BJ (cell line): ENCODE measurements at regions not wholly inside any gene's neighbourhood (a gene's known extent, or its start where the extent isn't known, plus 50 kb on each side); places are given as distances from the start of the nearest gene placed in this dataset.

Experiments used
- CTCF ChIA-PET: fragments of 350-600 bp; formaldehyde crosslinking; extraction: SDS; loops from one replicate; lab custom pipeline; 2021; ENCODE audit warnings: antibody characterized with exemption, inconsistent platforms; lab: Yijun Ruan, JAX
- POLR2A ChIA-PET: fragments of 300-600 bp; sonication (Branson Sonifier 250); formaldehyde crosslinking; extraction: SDS; loops from one replicate; lab custom pipeline; 2021; ENCODE audit warnings: antibody characterized with exemption; lab: Charles Lee
- DNase-seq: peaks from one replicate; pipeline ENCODE4 v3.0.0-alpha.2; 2011; ENCODE audit warnings: low read depth
- H3K27me3 ChIP-seq: 2 replicates; pipeline ENCODE4 v1.6.0; 2011; ENCODE audit warnings: low read length; ENCODE audit not compliant: control insufficient read depth, insufficient read depth
- H3K36me3 ChIP-seq: 2 replicates; pipeline ENCODE4 v1.5.1; 2011; ENCODE audit warnings: low read length; ENCODE audit not compliant: control insufficient read depth, insufficient read depth
- H3K4me3 ChIP-seq: 2 replicates; pipeline ENCODE4 v1.5.1; 2011; ENCODE audit warnings: low read depth, mild to moderate bottlenecking, control low read depth, low read length
- TF ChIP-seq, protein P1 (sequence below): IDR thresholded peaks from 2 replicates; pipeline ENCODE4 v1.5.1; 2011; ENCODE audit warnings: low read depth, mild to moderate bottlenecking, control low read depth, inconsistent platforms, low read length, moderate library complexity; ENCODE audit not compliant: insufficient read depth

DNA sequence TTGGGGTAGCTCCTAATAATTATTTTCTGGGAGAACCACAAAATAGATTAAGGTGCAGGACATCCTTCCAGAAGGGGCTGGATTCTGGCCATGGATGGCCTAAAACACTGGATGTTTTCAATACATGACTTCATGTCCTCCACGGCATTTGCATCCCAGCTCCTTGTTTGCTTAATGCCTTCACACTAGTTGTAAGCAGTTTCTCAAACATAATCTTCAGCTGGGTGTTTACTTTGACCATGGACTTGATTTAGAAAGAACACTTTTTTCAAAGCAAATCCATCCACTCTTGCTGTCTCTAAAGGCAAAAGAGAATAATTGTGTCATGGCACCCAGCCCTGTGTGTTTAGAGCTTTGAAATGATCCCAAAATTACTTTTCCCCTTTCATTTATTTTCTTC, 82.5 kb upstream of the GSX1 start:
- H3K36me3 ChIP-seq = no peaks in the 10 kb centered on the region
- H3K27me3 ChIP-seq = 0 out of 2 replicates have a peak, but pooled peaks cover 2% of the 10 kb centered on the region
- TF ChIP-seq, protein P1, sequence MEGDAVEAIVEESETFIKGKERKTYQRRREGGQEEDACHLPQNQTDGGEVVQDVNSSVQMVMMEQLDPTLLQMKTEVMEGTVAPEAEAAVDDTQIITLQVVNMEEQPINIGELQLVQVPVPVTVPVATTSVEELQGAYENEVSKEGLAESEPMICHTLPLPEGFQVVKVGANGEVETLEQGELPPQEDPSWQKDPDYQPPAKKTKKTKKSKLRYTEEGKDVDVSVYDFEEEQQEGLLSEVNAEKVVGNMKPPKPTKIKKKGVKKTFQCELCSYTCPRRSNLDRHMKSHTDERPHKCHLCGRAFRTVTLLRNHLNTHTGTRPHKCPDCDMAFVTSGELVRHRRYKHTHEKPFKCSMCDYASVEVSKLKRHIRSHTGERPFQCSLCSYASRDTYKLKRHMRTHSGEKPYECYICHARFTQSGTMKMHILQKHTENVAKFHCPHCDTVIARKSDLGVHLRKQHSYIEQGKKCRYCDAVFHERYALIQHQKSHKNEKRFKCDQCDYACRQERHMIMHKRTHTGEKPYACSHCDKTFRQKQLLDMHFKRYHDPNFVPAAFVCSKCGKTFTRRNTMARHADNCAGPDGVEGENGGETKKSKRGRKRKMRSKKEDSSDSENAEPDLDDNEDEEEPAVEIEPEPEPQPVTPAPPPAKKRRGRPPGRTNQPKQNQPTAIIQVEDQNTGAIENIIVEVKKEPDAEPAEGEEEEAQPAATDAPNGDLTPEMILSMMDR = no peak
- H3K4me3 ChIP-seq = no peak overlapping the region
- DNase-seq = no peak
- ChIA-PET POLR2A (no interaction called here), CTCF (interaction anchor here (0.5 to 1.7 kb wide), 5 partner anchors 41 to 184 kb away, joined by 3 to 4 read pairs (median 3); no protein-coding TSS in a partner anchor)

DNA sequence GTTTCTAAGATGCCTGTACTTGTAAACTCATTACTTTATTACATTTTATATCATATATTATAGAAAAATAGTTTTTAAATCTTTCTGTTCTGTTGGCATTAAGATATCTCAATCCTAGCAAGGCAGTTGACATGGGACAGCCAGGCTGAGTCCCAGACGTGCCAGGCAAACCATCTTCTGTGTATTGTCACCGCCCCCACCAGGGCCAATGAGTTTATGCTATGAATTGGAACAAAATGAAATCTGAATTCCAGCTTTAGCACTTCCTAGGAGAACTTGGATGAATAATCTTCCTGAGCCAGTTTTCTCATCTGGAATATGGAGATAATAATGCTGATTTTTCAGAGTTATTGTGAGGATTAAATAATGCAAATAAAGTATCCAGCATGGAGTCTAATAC, 79.9 kb upstream of the GSX1 start:
- ChIA-PET CTCF (interaction anchor here (0.8 to 1.9 kb wide), 2 partner anchors 10 to 179 kb away, joined by 3 to 7 read pairs; no protein-coding TSS in a partner anchor), POLR2A (no interaction called here)
- DNase-seq = no peak
- Histone ChIP-seq H3K4me3 (no peak overlapping the region), H3K27me3 (0 out of 2 replicates have a peak, but pooled peaks cover 2% of the 10 kb centered on the region), H3K36me3 (no peaks in the 10 kb centered on the region)
- TF ChIP-seq, protein P1 = 0 out of 2 replicates have a peak, but pooled peaks have one; percentile 15

DNA sequence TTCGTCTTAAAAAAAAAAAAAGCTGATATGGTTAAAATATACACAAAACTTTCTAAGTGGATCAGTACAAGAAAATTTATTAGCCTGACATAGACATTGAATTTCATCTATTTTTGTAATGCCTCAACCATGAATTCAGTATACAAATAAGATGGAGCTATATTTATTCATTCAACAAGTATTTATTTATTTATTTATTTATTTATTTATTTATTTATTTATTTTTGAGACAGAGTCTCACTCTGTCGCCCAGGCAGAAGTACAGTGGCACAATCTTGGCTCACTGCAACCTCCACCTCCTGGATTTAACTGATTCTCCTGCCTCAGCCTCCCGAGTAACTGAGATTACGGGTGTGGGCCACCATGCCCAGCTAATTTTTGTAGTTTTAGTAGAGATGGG, 78.5 kb upstream of the GSX1 start:
- TF ChIP-seq, protein P1 = no peak
- no peak for DNase-seq
- POLR2A ChIA-PET = no interaction called here
- CTCF ChIA-PET = interaction anchor here (0.7 to 1.9 kb wide), 5 partner anchors 15 to 181 kb away, joined by 3 to 7 read pairs (median 3); no protein-coding TSS in a partner anchor
- no peaks in the 10 kb centered on the region for H3K36me3 ChIP-seq
- H3K27me3 ChIP-seq = no peaks in the 10 kb centered on the region
- no peak overlapping the region for H3K4me3 ChIP-seq

DNA sequence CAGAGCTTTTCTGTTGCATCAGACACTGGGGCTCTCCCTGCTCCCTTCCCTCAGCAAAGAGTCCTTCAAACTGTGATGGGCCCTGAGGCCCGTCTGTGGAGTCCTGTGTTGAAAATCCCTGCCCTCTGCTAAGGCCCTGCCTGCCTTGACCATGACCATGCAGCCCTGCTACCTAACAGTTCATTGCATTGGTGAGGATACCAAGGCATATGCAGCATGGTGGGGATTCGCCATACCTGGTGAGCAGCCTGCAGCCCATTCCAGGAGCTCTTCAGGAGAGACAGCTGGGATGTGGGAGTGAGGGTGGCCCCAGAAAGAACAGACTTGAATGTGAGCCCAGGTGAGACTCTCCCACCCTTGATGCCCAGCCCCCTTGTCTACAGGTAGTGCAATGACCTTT, 70.6 kb upstream of the GSX1 start:
- H3K4me3 ChIP-seq = no peak overlapping the region
- DNase-seq = no peak
- peaks cover 3% of the 10 kb centered on the region for H3K27me3 ChIP-seq
- H3K36me3 ChIP-seq = no peaks in the 10 kb centered on the region
- CTCF ChIA-PET = interaction anchor here (0.7 kb wide), 1 partner anchor 9 kb away, joined by 3 read pairs; no protein-coding TSS in a partner anchor
- POLR2A ChIA-PET = no interaction called here
- TF ChIP-seq, protein P1 = no peak

DNA sequence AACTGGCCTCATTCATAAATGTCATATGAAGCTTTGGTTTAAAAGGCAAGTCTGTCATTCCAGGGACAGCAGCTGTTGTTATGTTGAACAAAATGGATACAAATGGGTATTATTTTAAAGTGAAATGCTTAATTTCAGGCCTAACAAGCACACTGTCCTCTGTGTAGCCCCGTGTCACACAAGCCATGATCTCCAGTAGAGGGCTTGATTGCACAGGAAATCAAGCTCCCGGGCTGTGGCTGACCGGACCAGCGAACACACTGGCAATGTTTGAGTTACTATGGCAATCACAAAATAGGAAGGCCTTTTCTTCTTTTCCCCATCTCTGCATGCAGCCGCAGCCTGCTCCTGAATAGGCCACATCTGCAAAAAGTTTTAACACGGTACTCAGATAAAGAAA, 64.0 kb upstream of the GSX1 start:
- Histone ChIP-seq H3K4me3 (no peak overlapping the region), H3K27me3 (no peaks in the 10 kb centered on the region; the same call in 1 of the 2 replicates), H3K36me3 (no peaks in the 10 kb centered on the region)
- TF ChIP-seq, protein P1 = no peak
- DNase-seq = no peak
- ChIA-PET CTCF (interaction anchor here (1.4 kb wide), 1 partner anchor 14 kb away, joined by 4 read pairs; no protein-coding TSS in a partner anchor), POLR2A (no interaction called here)
